HEK293T (cell line): ENCODE measurements at regions not wholly inside any gene's neighbourhood (a gene's known extent, or its start where the extent isn't known, plus 50 kb on each side); places are given as distances from the start of the nearest gene placed in this dataset.

Source experiments
- CTCF ChIA-PET: fragments of 350-600 bp; formaldehyde crosslinking; extraction: SDS; loops from one replicate; lab custom pipeline; 2021; ENCODE audit warnings: antibody characterized with exemption, inconsistent platforms; lab: Yijun Ruan, JAX
- POLR2A ChIA-PET: fragments of 350-600 bp; formaldehyde crosslinking; extraction: SDS; loops from one replicate; lab custom pipeline; 2020; ENCODE audit warnings: antibody characterized with exemption, inconsistent platforms; lab: Yijun Ruan, JAX
- DNase-seq: peaks from one replicate; pipeline ENCODE4 v3.0.0; 2012; ENCODE audit warnings: mixed read lengths; ENCODE audit errors: extremely low spot score
- ARNT ChIP-seq: fragments of 450-650 bp; IDR thresholded peaks from 2 replicates; pipeline ENCODE4 v1.6.1; 2017; ENCODE audit warnings: mild to moderate bottlenecking
- BHLHE40 ChIP-seq: fragments of 450-650 bp; IDR thresholded peaks from 2 replicates; pipeline ENCODE4 v1.6.1; 2016; ENCODE audit warnings: mild to moderate bottlenecking, moderate library complexity, borderline replicate concordance
- CTBP1 ChIP-seq: fragments of 450-650 bp; IDR thresholded peaks from 2 replicates; pipeline ENCODE4 v1.6.1; 2016; ENCODE audit warnings: borderline replicate concordance
- ELF4 ChIP-seq: fragments of 450-650 bp; IDR thresholded peaks from 2 replicates; pipeline ENCODE4 v1.6.1; 2017; ENCODE audit warnings: antibody characterized with exemption
- FOXA1 ChIP-seq: fragments of 450-650 bp; IDR thresholded peaks from 2 replicates; pipeline ENCODE4 v1.6.1; 2016; ENCODE audit warnings: mild to moderate bottlenecking
- FOXK2 ChIP-seq: fragments of 450-650 bp; IDR thresholded peaks from 2 replicates; pipeline ENCODE4 v1.6.1; 2016; ENCODE audit warnings: mild to moderate bottlenecking
- FOXM1 ChIP-seq: fragments of 450-650 bp; IDR thresholded peaks from 2 replicates; pipeline ENCODE4 v1.6.1; 2017; ENCODE audit warnings: mild to moderate bottlenecking, borderline replicate concordance
- HDGF ChIP-seq: fragments of 450-650 bp; IDR thresholded peaks from 2 replicates; pipeline ENCODE4 v1.6.1; 2017; ENCODE audit warnings: antibody characterized with exemption, borderline replicate concordance
- L3MBTL2 ChIP-seq: fragments of 450-650 bp; conservative IDR thresholded peaks from 2 replicates; pipeline ENCODE4 v1.6.1; 2016; ENCODE audit warnings: mild to moderate bottlenecking
- LEF1 ChIP-seq: fragments of 450-650 bp; IDR thresholded peaks from 2 replicates; pipeline ENCODE4 v1.6.1; 2017; ENCODE audit warnings: mild to moderate bottlenecking, borderline replicate concordance
- NFRKB ChIP-seq: fragments of 450-650 bp; IDR thresholded peaks from 2 replicates; pipeline ENCODE4 v1.6.1; 2016; ENCODE audit warnings: mild to moderate bottlenecking, moderate library complexity
- SP1 ChIP-seq: fragments of 450-650 bp; IDR thresholded peaks from 2 replicates; pipeline ENCODE4 v1.6.1; 2017
- SUZ12 ChIP-seq: fragments of 450-650 bp; IDR thresholded peaks from 2 replicates; pipeline ENCODE4 v1.6.1; 2016; ENCODE audit warnings: mild to moderate bottlenecking
- TARDBP ChIP-seq: fragments of 450-650 bp; IDR thresholded peaks from 2 replicates; pipeline ENCODE4 v1.6.1; 2016
- ZNF384 ChIP-seq: fragments of 450-650 bp; IDR thresholded peaks from 2 replicates; pipeline ENCODE4 v1.6.1; 2016
- TF ChIP-seq, protein P1 (sequence below): fragments of 450-650 bp; IDR thresholded peaks from 2 replicates; pipeline ENCODE4 v1.6.1; 2016

- CTCF ChIA-PET, result no interaction called here
- no peak for TF ChIP-seq HDGF
- no peak for TF ChIP-seq ZNF384
- TF ChIP-seq L3MBTL2, result no peak
- no peak for TF ChIP-seq TARDBP
- TF ChIP-seq LEF1, result no peak
- no peak for TF ChIP-seq BHLHE40
- TF ChIP-seq FOXK2, result no peak
- no peak for TF ChIP-seq FOXA1
- no peak for TF ChIP-seq ARNT
- TF ChIP-seq FOXM1, result no peak
- no peak for TF ChIP-seq NFRKB
- no peak for TF ChIP-seq SP1
- TF ChIP-seq CTBP1, result no peak
- TF ChIP-seq SUZ12, result no peak
- TF ChIP-seq, protein P1, sequence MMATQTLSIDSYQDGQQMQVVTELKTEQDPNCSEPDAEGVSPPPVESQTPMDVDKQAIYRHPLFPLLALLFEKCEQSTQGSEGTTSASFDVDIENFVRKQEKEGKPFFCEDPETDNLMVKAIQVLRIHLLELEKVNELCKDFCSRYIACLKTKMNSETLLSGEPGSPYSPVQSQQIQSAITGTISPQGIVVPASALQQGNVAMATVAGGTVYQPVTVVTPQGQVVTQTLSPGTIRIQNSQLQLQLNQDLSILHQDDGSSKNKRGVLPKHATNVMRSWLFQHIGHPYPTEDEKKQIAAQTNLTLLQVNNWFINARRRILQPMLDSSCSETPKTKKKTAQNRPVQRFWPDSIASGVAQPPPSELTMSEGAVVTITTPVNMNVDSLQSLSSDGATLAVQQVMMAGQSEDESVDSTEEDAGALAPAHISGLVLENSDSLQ, result no peak
- no peak for TF ChIP-seq ELF4
- POLR2A ChIA-PET, result no interaction called here
- DNase-seq, result no peak
Measured at GRCh38 chr2:53558867-53559266, 208.7 kb upstream of the CHAC2 start.

DNA sequence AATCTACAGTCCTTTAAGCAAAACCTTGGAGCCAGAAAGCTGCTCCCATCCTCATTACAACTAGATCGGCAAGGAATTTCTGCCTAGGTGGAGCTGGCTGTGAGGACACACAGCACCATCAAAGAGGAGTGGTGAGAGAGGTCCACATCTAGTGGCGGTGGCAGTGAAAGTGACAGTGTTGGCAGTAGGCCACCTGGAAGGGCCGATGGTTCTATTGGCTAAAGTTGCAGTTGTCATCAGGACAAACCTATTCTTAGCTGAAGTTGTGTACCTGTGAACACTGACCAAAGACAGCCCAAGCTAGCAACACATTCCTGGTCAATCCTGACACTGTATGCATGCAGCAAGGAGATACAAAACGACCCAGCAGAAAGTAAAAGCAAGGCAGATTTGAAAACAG lies 218.1 kb upstream of the CHAC2 start:
- DNase-seq, result no peak
- no peak for TF ChIP-seq L3MBTL2
- no peak for TF ChIP-seq BHLHE40
- no peak for TF ChIP-seq SP1
- no peak for TF ChIP-seq ZNF384
- TF ChIP-seq FOXK2, result no peak
- TF ChIP-seq NFRKB, result no peak
- TF ChIP-seq SUZ12, result no peak
- TF ChIP-seq HDGF, result no peak
- TF ChIP-seq LEF1, result no peak
- TF ChIP-seq ARNT, result no peak
- no peak for TF ChIP-seq FOXA1
- TF ChIP-seq, protein P1, result no peak
- no peak for TF ChIP-seq CTBP1
- TF ChIP-seq FOXM1, result no peak
- ChIA-PET CTCF (no interaction called here), POLR2A (no interaction called here)

GRCh38 chr2:53545604-53546003 lies 222.0 kb upstream of the CHAC2 start:
- ChIA-PET CTCF (no interaction called here), POLR2A (no interaction called here)
- TF ChIP-seq L3MBTL2 (no peak), SUZ12 (no peak), NFRKB (no peak), LEF1 (no peak), ZNF384 (no peak)
- DNase-seq, result no peak

DNA sequence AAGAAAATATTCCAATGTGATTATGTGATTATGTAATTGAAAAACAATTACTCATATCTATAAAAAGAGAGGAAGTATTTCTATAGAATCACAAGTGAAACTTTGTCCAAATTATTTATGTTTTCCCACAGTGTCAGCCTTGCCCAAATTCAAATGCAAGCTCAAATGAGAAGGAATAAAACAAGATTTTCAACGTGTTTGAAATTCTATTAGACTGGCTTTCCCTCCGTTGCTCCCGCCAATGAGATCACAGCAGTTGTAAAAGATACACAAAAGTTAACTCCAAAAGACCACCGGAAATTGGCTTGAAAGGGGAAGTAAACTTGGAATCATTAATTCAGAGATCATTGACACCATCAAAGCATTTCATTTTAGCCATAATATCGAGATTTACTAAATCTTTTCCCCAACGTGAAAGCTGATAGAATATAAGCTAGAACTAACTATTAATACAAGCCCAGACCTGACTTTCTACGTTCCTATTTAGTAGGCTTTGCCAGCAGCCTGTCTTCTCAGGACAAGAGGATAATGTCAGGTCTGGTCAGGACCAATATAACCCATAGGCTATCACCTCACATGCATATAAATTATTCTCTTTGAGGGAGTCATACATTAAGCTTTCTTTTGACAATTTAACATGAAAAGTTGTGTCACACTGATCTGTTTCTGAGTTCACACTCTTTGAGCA lies 222.6 kb upstream of the CHAC2 start:
- DNase-seq, result no peak
- CTCF ChIA-PET, result no interaction called here
- no peak for TF ChIP-seq L3MBTL2
- TF ChIP-seq ARNT, result no peak
- TF ChIP-seq ELF4, result no peak
- no peak for TF ChIP-seq BHLHE40
- TF ChIP-seq FOXM1, result no peak
- TF ChIP-seq SUZ12, result no peak
- no peak for TF ChIP-seq SP1
- no peak for TF ChIP-seq LEF1
- POLR2A ChIA-PET, result no interaction called here

- TF ChIP-seq, protein P1, result no peak
- TF ChIP-seq CTBP1, result no peak
- TF ChIP-seq NFRKB, result no peak
- no peak for TF ChIP-seq TARDBP
- no peak for TF ChIP-seq BHLHE40
- TF ChIP-seq HDGF, result no peak
- TF ChIP-seq ELF4, result no peak
- no peak for TF ChIP-seq FOXA1
- ChIA-PET POLR2A (no interaction called here), CTCF (no interaction called here)
- no peak for DNase-seq
Measured at GRCh38 chr2:53543083-53543482, 224.5 kb upstream of the CHAC2 start.

- CTCF ChIA-PET, result no interaction called here
- no peak for DNase-seq
- POLR2A ChIA-PET, result no interaction called here
- TF ChIP-seq FOXK2, result no peak
Measured at GRCh38 chr2:53536583-53537361, 230.8 kb upstream of the CHAC2 start.
